ENCODE measurements at regions not wholly inside any gene's neighbourhood (a gene's known extent, or its start where the extent isn't known, plus 50 kb on each side); places are given as distances from the start of the nearest gene placed in this dataset.

GRCh38 chr2:239756031-239756789 is 268.9 kb downstream of the NDUFA10 start:
- TF ChIP-seq CTCF (IDR thresholded peaks at IDR 0.05) = no peak
- no peak for TF ChIP-seq POLR2A (IDR thresholded peaks at IDR 0.05)
- TF ChIP-seq POLR2AphosphoS5 (IDR thresholded peaks at IDR 0.05) = no peak
